HG03039 (cell line): ENCODE measurements at regions not wholly inside any gene's neighbourhood (a gene's known extent, or its start where the extent isn't known, plus 50 kb on each side); places are given as distances from the start of the nearest gene placed in this dataset.

ENCODE experiments used
- ATAC-seq: cut with Tn5 transposase; IDR thresholded peaks from one replicate; pipeline ENCODE4 v1.9.1; 2021; ENCODE audit warnings: mild to moderate bottlenecking, moderate library complexity; ENCODE audit not compliant: unreplicated experiment

GRCh38 chr10:21175797-21176196 lies 278.7 kb upstream of the NEBL start:
- no peak for ATAC-seq

GRCh38 chr10:21174715-21175495 lies 277.8 kb upstream of the NEBL start:
- ATAC-seq = no peak

GRCh38 chr10:21173802-21174714 lies 276.9 kb upstream of the NEBL start:
- no peak for ATAC-seq

- ATAC-seq = no peak
These were observed 276.1 kb upstream of the NEBL start for GRCh38 chr10:21172930-21173801.

GRCh38 chr10:21172542-21172929 lies 275.4 kb upstream of the NEBL start:
- no peak for ATAC-seq

- no peak for ATAC-seq
These were observed 274.9 kb upstream of the NEBL start for GRCh38 chr10:21171936-21172541.

- ATAC-seq = no peak
These were observed 274.3 kb upstream of the NEBL start for GRCh38 chr10:21171197-21171935.

GRCh38 chr10:21170216-21170615 lies 273.1 kb upstream of the NEBL start:
- no peak for ATAC-seq

GRCh38 chr10:21169271-21169670 lies 272.2 kb upstream of the NEBL start:
- no peak for ATAC-seq

GRCh38 chr10:21167288-21168010 lies 270.3 kb upstream of the NEBL start:
- ATAC-seq = no peak

GRCh38 chr10:21166557-21167287 lies 269.6 kb upstream of the NEBL start:
- no peak for ATAC-seq

GRCh38 chr10:21165489-21165888 lies 268.4 kb upstream of the NEBL start:
- ATAC-seq = no peak

GRCh38 chr10:21164687-21165086 lies 267.6 kb upstream of the NEBL start:
- no peak for ATAC-seq

GRCh38 chr10:21162948-21163347 lies 265.8 kb upstream of the NEBL start:
- no peak for ATAC-seq

- ATAC-seq = no peak
These were observed 264.5 kb upstream of the NEBL start for GRCh38 chr10:21161647-21162046.

GRCh38 chr10:21161090-21161625 lies 264.0 kb upstream of the NEBL start:
- no peak for ATAC-seq

- ATAC-seq = no peak
These were observed 263.0 kb upstream of the NEBL start for GRCh38 chr10:21160116-21160515.

GRCh38 chr10:21159669-21160068 lies 262.6 kb upstream of the NEBL start:
- no peak for ATAC-seq
